GM19455 (cell line): ENCODE measurements at regions not wholly inside any gene's neighbourhood (a gene's known extent, or its start where the extent isn't known, plus 50 kb on each side); places are given as distances from the start of the nearest gene placed in this dataset.
"Not testable (repeated sequence)": the region's sequence is repeated elsewhere in the genome, so short reads cannot be mapped to it uniquely, and the experiment has no call there.

Source experiments
- ATAC-seq: cut with Tn5 transposase; IDR thresholded peaks from one replicate; pipeline ENCODE4 v1.9.1; 2021; ENCODE audit not compliant: unreplicated experiment

DNA sequence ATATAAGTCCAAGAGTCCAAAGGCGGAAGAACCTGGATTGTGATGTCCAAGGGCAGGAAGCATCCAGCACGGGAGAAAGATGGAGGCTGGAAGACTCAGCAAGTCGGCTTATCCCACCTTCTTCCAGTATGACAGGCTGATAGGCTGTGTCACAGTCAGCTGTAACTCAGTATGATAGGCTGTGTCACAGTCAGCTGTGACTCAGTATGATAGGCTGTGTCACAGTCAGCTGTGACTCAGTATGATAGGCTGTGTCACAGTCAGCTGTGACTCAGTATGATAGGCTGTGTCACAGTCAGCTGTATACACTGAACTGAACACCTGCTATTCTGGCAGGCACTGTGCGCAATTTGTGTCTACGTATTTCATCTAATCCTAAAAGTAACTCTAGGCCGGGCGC lies 271.9 kb downstream of the LRATD1 start:
- ATAC-seq, result not testable (repeated sequence)

GRCh38 chr2:14905571-14905970 lies 273.1 kb downstream of the LRATD1 start:
- no peak for ATAC-seq

DNA sequence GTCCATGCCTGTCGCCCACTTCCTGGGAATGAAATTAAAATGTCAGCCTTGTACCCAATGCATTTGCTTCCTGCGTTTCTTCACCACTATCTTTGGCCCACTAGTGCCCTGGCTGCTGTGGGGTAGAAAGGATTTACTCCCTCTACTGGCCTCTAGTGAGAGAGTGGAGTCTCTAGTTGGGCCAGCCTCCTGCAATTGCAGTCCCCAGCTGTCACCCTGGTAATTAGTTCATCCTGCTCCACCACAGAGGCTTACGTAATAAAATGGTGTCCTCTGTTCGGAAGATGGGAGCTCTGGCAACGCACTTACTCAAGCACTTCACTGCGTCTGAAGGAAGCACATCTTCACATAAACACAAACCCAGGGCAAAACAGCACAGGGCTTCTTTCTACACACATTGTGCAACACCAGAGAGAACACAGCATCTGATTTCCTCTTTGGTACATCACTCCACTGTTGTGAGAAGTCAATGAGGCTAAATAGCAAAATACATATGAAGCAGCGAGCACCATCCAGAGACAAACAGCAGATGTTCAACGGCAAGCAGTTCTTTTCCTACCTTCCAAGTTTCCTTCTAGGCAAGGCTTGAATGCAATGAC lies 274.6 kb downstream of the LRATD1 start:
- no peak for ATAC-seq

DNA sequence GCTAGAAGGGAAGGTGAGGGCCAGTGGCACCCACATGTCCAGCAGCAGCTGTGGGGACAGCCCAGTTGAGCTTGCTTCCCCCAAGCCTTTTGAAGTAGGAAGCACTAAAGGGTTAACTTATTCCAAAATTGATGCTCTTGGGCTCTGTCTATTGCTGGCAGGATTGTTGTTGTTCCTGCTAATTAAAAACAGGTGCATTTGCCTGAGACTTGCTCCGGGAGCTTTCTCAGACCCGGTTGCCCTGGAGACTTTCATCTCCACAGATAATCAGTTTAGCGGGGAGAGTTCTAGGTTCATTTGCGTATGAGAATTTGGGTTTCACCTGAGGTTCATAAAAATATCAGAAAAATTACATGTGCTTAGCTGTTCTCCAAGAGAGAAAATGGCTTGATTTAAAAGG lies 277.3 kb downstream of the LRATD1 start:
- no peak for ATAC-seq

DNA sequence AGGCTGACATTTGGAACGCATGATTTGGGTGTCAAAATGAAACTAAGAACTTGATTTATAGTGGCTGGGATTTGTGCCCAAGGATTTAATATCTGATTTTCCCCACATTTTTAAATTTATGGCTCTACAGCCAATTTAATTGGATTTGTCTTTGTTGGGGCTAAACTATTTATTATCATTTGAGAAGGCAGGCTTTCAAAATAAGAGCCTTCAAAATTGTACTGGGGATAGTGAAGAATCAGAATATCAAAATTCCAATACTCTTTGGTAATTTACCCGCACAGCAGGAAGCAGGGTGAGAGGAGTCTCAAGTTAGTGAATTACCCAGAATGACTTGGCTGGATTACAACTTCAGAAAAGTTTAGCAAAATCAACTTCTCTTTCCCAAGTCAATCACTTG lies 278.1 kb downstream of the LRATD1 start:
- no peak for ATAC-seq

GRCh38 chr2:14915983-14916382 lies 283.5 kb downstream of the LRATD1 start:
- no peak for ATAC-seq

DNA sequence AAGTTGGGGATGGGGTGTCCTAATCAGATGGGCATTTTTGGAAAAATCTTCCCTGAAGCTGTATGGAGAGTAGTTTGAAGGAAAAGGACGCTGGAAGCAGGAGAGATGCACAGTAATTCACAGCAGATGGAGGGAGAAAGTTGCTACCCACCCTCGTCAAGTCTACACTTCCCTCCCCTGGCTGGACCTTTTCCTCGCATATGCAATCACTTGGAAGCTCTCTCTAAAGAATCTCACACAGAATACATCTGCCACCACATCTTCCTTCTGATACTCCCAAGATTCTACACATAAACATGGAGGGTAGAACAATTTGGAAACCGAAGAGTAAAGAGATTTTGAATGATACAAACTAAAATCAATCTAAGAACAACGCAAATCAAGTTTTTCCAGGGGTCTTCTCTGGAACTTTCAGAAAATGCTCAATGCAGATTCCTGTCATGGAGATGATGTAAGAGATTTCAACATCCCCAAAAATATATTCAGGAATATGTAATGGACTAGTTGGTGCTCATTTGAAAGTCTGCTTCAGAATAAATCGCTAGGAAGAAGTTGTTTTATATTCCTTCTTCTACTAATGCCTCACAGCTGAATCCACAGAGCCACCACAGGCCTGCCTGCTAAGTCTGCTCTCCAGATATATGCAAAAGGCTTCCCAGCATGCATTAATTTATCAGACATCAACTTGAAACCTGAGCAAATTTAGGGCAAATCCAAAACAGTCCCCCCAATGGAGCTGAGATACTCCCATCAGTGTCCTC lies 291.5 kb downstream of the LRATD1 start:
- no peak for ATAC-seq

GRCh38 chr2:14925471-14925870 lies 293.0 kb downstream of the LRATD1 start:
- ATAC-seq, result no peak

DNA sequence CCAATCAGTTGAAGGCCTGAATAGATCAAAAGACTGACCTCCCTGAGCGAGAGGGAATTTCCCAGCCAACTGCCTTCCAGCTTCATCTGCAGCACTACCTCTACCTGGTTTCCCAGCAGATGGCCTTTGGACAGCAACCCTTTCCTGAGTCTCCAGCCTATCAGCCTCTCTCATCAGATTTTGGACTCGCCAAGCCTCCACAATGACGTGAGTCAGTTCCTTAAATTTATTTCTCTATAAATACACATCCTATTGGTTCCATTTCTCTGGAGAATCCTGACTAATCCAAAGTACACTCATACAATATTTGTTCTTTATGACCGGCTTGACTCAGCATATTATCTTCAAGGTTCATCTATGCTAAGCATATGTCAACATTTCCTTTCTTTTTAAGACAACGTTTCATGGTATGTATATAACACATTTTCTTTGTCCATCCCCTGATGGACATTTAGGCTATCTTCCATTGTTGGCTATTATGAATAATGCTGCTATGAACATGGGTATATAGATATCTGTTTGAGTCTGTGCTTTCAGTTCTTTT lies 294.6 kb downstream of the LRATD1 start:
- no peak for ATAC-seq

DNA sequence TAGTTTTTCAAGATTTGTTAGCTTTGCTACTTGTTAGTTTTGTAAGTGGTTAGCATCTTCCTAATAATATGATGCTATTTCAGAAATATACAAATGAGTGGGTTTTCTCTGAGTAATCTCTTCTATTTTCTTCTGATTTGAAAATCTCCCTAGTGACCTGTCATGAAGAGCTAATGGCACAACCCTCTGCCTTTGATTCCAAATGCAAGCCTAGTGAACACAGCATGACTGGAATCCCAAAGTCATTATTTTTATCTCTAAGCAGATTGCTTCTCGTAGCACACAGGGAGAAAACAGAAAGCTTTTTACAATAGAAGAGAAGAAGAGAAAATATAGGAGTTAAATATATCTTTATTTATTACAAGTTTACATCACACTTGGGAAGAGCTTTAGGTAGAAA lies 295.5 kb downstream of the LRATD1 start:
- ATAC-seq, result no peak

DNA sequence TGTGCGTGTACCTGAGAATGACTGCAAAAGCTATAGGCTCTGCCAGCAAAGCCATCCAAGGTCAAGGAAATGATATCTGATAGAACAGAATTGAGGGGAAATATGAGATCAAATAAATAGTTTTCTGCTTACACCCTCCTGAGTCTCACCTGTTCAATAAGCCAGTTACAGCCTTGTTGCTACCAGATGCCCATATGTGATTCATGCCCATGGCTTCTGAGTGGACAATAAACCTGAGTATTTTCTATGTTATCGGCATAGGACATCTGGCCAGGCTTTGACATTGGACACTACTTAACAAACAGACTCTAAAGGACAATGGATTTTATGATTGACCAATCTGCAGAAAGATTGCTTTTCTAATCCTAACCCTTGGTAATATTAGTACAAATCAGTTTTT lies 297.9 kb downstream of the LRATD1 start:
- ATAC-seq, result no peak

DNA sequence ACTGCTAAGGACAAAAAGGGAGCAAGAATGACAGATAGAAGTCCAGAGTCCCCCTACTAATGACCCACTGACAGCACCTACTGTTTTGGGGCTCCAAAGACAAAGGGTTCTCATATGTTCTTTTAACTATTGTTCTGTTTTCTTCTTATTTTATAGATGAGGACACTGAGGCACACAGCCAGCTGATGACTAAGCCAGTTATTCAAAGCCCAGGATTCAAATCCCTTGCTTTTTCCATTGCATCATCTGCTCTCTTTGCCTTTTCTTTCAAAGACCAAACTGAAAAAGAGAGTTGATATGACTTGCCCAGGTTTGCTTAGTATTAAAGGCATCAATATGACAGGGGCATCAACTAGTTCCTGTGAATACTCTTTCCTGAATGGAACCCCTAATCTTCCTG lies 299.8 kb downstream of the LRATD1 start:
- ATAC-seq, result no peak

DNA sequence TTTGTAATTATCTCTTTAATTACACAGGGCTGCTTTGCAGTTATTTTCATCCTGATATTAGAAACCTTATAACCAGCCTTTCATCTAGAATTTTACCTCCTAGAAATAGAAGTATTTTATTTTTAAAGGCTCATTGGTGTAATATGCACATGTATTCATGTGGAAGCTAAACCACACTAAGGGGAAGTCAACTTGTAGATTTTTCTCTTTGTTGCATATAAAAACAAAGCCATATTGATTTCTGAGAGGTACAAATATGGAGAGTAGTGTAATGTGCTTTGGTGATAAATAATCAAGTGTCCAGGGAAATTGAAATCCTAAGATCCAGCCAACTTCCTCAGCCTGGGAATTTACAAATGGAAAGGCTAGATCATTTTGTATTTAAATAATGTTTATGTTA lies 301.2 kb downstream of the LRATD1 start:
- ATAC-seq, result no peak

DNA sequence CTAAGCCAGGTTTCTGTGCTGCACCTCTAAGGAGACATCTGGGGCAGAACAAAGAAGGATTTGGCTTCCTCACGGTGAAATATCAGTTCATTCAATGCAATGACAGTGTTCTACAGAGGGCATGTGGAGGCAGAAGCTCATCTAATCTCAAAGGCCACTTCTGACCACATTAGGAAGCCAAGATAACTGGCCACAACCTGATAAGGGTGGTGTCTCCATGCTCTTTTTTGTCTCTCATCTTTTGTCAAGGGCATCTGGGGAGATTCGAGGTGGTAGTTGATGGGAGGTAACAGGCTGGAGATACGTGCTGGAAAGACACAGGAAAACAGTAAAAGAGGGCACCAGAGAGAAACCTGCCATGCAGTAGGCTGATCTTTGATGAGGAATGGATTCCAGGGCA lies 303.9 kb downstream of the LRATD1 start:
- no peak for ATAC-seq

GRCh38 chr2:14937336-14937735 lies 304.8 kb downstream of the LRATD1 start:
- ATAC-seq, result no peak

- no peak for ATAC-seq
Observed at GRCh38 chr2:14941151-14941631, 308.7 kb downstream of the LRATD1 start.

DNA sequence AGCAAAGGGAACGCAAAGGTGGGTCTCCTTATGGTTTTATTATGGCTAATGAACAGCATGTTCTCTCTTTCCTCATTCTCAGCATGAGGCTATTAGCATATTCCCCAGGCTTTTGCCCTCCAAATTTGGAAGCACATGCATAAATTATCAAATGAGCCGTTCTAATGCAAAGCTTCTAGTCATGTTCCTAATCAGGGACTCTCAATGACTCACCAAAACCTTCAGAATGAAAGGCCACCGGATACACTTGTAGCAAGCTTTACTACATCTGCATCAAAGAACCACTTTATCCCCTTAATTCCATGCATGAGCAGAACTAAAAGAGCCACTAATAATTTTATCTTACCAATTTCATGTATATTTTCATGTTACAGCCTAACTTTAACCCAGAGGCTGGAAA lies 310.5 kb downstream of the LRATD1 start:
- ATAC-seq, result no peak

GRCh38 chr2:14944562-14945346 lies 312.2 kb downstream of the LRATD1 start:
- peak; percentile 74 for ATAC-seq

- no peak for ATAC-seq
Observed at GRCh38 chr2:14951569-14952285, 319.2 kb downstream of the LRATD1 start.

GRCh38 chr2:14952400-14952963 lies 320.0 kb downstream of the LRATD1 start:
- ATAC-seq, result no peak
